Tibial nerve (tissue), 4 donors: ENCODE measurements at regions not wholly inside any gene's neighbourhood (a gene's known extent, or its start where the extent isn't known, plus 50 kb on each side); places are given as distances from the start of the nearest gene placed in this dataset.

Source experiments
- EP300 ChIP-seq, 2 donors: sonication (generic); formaldehyde crosslinking; IDR thresholded peaks; one replicate each; pipeline ENCODE4 v1.6.1; 2017; ENCODE audit warnings: antibody characterized with exemption in 2 of 2, mild to moderate bottlenecking in 1 of 2
- POLR2A ChIP-seq, 2 donors: fragments of 450-650 bp; IDR thresholded peaks; one replicate each; pipeline ENCODE4 v1.6.1; 2017; ENCODE audit warnings: antibody characterized with exemption in 2 of 2, mild to moderate bottlenecking in 2 of 2, moderate library complexity in 2 of 2
- TF ChIP-seq, protein P1 (sequence below), 5 experiments: fragments of 200-600 bp in 3 of 5; fragments of 450-650 bp in 2 of 5; sonication (generic) in 3 of 5; IDR thresholded peaks; one replicate each; pipeline ENCODE4 v1.5.1; 2016 to 2019; ENCODE audit warnings: antibody characterized with exemption in 5 of 5, mild to moderate bottlenecking in 3 of 5, moderate library complexity in 2 of 5

GRCh38 chr1:66443793-66444192 lies 90.2 kb upstream of the SGIP1 start:
- TF ChIP-seq, protein P1, sequence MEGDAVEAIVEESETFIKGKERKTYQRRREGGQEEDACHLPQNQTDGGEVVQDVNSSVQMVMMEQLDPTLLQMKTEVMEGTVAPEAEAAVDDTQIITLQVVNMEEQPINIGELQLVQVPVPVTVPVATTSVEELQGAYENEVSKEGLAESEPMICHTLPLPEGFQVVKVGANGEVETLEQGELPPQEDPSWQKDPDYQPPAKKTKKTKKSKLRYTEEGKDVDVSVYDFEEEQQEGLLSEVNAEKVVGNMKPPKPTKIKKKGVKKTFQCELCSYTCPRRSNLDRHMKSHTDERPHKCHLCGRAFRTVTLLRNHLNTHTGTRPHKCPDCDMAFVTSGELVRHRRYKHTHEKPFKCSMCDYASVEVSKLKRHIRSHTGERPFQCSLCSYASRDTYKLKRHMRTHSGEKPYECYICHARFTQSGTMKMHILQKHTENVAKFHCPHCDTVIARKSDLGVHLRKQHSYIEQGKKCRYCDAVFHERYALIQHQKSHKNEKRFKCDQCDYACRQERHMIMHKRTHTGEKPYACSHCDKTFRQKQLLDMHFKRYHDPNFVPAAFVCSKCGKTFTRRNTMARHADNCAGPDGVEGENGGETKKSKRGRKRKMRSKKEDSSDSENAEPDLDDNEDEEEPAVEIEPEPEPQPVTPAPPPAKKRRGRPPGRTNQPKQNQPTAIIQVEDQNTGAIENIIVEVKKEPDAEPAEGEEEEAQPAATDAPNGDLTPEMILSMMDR (IDR thresholded peaks at IDR 0.05): no peak
- TF ChIP-seq POLR2A (IDR thresholded peaks at IDR 0.05) (no peak), EP300 (IDR thresholded peaks at IDR 0.05) (no peak)
